NK-92 (cell line): ENCODE measurements at regions not wholly inside any gene's neighbourhood (a gene's known extent, or its start where the extent isn't known, plus 50 kb on each side); places are given as distances from the start of the nearest gene placed in this dataset.
"Not testable (repeated sequence)": the region's sequence is repeated elsewhere in the genome, so short reads cannot be mapped to it uniquely, and the experiment has no call there.

Experiments used
- DNase-seq: peaks from one replicate; lab custom pipeline; 2025; ENCODE audit not compliant: unreplicated experiment; lab: John Stamatoyannopoulos, UW

DNA sequence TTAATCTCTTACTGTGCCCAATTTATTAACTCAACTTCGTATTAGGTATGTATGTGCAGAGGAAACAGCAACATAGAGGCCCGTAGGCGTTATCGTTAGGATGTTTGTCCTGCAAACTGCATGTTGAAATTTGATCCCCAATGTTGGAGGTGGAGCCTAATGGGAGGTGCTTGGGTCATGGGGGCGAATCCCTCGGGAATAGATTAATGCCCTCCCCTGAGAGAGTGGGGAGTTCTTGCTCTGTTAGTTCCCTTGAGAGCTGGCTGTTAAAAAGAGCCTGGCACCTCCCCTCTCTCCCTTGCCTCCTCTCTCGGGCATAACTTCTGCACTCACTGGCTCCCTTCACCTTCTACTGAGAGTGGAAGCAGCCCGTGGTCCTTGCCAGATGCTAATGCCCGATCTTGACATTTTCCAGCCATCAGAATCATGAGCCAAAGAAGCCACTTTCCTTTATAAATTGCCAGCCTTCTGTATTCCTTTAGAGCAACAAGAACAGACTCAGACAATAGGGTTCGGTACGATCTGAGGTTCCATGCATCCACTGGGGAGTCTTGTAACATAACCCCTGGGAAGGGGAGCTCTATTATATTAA is 149.0 kb upstream of the RAB4A start:
- DNase-seq: no peak

DNA sequence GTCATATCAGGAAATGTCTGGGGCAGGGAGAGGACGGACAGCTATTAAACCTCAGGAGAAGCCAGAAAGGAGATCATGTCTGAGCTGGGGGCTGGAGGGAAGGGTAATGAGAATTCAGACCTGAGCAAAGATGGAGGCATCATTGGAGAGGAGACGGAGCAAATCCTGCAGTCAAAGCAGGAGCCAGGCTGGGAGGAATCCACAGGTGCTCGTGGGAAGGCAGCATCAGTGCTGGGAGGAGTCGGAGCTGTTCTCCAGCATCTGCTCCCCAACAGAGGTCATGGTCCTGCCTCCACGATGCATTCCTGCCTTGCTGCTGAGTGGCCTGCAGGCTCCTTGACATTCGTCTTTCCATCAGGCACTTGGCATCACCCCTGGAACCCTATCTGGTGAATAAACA is 148.3 kb upstream of the RAB4A start:
- DNase-seq: no peak

DNA sequence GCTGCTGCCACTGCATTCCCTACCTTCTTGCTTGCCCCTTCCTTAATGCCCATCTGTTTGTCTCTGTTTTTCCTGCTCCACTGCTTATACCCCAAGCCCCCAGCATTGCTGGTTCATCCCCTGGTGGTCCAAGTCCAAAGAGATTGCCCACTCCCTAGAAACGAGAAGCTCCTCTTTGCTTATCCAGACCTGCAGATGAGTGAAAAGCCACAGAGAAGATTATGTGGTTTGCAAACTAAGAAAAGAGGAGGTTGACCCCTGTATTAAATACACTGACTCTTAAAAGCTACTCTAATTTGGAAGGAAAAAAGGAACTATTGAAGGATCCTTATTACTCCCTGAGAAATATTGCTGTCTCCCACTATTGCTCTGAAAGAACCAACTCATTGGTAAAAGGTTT is 146.8 kb upstream of the RAB4A start:
- DNase-seq: no peak

DNA sequence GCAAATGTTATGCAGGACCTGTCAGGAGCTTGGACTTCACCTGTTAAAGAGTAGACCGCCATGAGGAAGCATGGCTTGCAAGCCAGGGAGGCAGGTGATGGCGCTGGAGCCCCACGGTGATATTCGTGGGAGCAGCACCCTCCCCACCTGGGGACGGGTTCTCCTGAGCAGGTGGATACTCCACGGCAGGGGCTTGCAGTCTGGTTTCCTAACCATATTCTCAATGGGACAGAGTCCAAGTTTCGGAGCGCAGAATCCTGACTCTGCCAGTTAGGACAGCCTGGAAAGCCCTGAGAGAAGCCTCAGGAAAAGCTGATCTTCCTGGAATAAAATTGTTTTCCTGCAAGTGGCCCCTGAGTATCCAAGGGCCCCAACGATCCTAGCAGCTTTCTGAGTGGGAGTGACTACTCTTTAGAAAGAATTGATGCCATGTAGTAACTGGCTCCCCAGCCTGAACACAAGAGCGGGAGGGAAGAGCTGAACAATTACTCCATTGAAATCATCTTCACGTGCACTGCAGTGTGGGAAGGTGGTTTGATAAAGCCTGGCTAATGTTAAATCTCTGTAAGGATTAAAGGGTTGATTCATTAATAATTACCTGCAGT is 146.3 kb upstream of the RAB4A start:
- no peak for DNase-seq

DNA sequence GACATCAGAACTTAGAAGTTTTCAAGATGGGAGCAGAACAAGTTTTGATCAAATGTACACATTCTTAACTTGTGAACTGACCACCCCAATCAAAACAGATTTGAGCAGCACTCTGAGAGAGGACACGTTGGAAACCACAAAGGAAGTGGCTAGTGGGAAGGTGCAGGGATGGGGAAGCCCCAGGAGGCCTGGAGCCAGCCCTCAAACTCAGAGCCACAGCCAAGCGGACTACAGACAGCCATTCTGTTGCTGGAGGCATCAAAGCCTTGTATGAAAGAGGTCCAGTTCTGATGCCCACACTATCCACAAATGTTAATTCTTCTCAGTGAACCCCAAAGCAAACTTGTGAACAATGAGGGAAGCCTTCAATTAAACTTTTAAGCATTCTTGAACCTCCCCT is 143.6 kb upstream of the RAB4A start:
- DNase-seq: no peak

DNA sequence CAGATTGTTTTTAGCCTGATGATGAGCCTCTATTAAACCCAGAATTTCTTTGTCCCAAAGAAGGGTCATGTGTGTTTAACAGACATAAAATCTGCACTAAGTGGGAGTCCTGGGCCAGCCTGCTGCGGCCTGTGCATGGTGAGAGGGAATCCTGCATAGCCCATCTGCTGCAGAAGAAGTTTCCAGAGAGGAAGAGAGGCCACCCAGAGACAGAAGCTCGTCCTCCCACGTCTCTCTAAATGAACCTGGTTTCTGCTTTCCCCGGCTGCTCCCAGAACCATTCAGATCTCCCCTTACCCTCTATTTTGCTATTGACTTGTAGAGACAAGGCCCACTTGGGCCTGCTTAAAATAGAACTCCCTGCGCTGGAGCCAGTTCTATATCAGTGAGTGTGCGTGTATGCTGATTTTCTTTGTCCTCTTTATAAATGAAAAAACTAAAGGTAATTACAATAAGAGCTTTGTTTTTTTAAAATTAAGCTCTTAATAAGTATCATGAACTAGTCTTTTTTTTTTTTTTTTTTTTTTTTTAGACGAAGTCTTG is 142.8 kb upstream of the RAB4A start:
- DNase-seq: no peak

DNA sequence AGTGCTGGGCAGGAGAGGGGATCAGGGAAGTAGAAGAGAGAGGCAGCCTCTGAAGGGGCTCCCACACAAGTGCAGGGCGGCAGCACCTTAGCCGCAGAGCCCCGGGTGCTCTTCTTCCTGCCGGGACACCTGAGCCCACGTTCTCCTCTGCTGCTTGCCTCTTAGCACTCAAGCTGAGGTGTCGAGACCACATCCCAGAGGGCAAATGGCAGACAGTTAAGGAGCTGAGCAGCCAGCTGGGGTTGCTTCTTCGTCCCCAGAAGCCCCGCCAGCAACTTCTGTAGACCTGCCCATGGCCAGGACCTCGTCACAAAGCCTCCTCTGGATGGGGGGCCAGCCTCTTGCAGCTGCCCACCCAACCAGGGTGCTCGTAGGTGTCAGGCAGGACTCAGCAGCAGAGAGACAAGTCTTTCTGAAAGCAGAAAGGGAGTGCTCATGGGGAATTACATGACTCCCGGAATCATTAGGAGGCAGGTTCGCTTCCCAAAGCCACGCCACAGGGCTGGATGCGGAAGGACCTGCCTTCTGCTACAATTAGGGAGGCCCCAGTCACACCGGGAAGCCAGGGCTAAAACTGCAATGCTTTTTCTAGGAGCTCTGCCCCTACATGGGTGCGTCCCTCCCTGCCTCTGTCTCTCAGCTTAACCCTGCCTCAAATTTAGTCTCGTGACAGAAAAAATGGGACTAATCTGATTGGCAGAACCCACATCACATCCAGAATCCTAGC is 141.4 kb upstream of the RAB4A start:
- DNase-seq: no peak

DNA sequence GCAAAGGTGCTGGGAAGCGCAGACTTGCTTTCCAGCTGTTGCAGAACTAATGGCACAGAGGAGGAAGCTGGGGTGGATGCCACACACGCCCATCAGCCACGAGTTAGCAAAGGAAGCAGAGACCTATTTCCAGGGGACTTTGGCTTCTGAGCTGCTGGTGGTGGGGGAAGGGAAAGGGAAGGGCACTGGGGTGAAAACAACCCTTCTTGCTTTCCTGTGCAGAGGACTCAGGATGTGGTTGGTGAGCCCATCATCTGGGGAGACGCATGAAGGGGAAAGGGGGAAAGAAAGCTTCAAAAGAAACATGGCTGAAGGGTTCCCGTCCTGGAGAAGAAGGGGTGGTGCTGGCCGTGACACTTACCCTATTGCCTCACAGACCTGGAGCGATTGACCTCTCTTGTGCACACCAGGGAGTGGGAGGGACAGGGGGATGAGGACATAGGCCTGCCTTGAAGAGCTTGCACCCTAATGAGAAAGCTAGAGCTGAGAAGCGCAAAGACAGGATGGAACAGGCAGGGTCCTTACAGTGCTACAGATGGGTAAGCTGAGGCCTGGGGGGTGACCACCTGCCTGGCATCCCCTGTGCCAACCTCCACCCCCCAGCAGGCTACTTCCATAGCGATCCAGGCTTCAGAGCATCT is 140.8 kb upstream of the RAB4A start:
- DNase-seq: no peak

DNA sequence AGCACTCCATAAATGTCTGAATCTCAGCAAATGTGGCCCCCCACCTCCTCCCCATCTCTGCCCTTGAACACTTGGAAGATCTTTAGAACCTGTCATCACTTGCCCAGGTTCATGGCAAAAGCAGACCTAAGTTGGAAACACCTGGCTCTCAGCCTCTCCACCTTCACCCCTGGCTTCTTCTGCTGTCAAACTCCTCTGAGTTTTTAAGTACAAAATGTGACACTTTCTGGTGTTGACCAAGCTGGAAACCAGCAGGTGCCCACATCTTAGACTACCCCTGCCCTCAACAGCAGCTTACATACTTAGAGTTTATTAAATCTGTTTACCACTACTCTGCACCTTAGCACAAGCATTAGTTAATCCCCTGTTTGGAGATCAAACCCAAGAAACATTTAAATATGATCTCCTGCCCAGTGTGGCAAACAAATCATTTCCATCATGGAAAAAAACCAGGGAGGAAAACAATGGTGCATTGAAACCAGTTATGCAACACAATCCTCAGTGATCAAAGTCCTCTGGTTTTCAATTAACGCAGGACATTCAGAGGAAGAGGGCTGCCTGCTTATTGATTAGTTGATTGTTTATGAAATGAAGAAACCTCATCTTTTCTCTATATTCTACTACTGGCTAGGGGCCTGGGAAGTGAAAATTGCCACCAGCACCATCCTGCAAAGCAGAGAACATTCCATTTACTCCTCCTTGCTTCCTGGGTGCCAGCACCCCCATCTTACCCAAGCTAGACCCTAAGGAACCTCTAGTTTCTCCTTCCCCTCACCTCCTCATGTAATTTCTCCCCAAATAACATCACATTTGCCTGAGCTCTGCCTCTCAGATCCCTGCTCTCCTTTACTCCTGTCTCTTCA is 139.4 kb upstream of the RAB4A start:
- no peak for DNase-seq

DNA sequence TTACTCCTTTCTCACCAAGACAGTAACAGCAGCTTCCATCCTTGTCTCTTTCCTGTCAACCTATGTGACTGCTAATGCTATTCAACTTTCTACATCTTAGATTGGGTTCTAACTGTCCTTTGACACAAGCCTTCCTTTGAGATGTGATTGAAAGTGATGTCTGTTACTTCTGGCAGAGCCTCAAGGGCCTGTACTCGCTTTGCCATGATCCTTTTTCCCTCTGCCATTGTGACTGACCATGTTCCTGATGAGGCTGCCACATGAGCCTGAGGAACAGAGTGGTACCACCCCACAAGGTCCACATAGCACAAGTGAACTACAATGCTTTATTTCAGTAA is 138.8 kb upstream of the RAB4A start:
- DNase-seq: no peak

DNA sequence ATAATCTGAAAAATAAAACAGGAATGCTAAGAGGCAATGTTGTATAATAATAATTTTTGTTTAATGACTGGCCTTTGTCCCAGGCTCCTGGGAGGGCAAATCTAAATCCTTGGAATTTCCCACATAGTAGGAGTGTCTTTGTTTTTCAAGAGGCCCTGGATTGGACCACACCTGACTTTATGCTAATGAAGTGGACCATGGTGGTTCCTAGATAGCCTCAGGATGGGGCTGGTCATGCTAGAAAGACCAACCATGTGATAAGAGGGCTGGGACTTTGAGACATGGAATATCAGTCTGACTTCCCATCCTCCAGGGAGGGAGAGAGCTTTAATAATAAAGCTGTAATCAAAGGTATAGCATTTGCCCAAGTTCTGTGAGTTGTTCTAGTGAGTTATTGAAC is 138.2 kb upstream of the RAB4A start:
- DNase-seq: no peak

DNA sequence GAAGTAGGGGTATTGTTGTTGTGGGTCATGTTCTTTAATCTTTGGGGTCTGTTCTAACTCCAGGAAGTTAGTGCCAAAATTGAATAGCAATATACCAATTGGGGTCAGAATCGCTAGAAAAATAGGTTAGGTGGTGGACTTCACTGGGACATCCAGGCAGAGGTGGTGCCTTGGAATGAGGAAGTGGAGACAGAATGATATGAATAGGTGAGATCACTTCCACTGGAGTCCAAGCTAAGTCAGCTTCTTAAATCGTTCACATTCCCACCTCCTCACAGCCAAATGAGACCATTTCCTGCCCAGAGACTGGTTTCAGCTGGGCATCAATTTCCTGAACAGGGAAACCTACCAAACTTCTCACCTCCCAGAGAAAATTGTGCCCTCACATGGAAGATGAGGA is 137.8 kb upstream of the RAB4A start:
- no peak for DNase-seq

DNA sequence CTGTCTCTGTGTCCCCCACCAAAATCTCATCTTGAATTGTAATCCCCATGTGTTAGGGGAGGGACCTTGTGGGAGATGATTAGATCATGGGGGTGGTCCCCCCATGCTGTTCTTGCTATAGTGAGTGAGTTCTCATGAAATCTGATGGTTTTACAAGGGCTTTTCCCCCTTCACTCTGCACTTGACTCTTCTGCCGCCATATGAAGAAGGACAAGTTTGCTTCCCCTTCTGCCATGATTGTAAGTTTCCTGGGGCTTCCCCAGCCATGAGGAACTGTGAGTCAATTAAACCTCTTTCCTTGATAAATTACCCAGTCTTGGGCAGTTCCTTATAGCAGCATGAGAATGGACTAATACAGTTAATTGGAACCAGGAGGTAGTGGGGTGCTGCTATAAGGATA is 137.1 kb upstream of the RAB4A start:
- DNase-seq: no peak

DNA sequence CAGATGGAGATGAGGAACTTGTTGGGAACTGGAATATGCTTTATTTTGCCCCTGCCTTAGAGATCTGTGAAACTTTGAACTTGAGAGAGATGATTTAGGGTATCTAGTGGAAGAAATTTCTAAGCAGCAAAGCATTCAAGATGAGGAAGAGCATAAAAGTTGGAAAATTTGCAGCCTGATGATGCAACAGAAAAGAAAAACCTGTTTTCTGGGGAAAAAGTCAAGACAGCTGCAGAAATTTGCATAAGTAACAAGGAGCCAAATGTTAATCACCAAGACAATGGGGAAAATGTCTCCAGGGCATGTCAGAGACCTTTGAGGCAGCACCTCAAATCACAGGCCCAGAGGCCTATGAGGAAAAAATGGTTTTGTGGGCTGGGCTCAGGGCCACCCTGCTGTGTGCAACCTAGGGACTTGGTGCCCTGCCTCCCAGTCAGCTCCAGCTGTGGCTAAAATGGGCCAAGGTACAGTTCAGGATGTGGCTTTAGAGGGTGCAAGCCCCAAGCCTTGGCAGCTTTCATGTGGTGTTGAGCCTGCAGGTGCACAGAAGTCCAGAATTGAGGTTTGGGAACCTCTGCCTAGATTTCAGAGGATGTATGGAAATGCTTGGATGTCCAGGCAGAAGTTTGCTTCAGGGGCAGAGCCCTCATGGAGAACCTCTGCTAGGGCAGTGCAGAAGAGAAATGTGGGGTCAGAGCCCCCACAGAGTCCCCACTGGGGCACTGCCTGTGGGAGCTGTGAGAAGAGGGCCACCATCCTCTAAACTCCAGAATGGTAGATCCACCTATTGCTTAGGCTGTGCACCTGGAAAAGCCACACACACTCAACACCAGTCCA is 136.3 kb upstream of the RAB4A start:
- DNase-seq: not testable (repeated sequence)

DNA sequence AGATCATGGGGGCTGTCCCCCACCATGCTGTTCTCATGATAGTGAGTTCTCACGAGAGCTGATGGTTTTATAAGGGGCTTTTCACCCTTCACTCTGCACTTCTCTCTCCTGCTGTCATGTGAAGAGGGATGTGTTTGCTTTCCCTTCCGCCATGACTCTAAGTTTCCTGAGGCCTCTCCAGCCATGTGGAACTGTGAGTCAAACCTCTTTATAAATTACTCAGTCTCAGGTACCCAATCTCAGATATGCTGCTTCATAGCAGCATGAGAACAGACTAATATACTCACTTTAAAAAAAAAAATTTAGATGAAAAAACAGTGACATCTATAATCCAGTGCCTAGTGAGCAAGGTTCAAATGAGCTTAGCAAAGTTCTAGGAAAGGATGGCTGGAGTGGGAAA is 135.1 kb upstream of the RAB4A start:
- no peak for DNase-seq

DNA sequence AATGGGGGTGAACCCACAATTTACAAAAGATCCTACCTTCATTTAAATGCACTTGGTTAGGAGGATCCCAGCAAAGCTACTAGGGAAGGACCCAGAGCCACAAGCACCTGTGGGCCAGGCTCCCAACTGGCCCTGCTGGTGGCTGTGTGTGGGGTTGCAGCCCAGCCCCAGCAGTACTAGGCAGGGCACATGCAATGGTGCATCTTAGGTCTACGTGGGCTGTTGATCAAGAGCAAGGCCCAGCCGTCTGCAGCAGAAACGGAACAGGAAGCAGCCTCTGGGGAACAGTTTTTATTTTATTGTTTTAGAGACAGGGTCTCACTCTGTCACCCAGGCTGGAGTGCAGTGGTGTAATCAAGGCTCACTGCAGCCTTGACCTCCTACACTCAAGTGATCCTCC is 134.1 kb upstream of the RAB4A start:
- no peak for DNase-seq

DNA sequence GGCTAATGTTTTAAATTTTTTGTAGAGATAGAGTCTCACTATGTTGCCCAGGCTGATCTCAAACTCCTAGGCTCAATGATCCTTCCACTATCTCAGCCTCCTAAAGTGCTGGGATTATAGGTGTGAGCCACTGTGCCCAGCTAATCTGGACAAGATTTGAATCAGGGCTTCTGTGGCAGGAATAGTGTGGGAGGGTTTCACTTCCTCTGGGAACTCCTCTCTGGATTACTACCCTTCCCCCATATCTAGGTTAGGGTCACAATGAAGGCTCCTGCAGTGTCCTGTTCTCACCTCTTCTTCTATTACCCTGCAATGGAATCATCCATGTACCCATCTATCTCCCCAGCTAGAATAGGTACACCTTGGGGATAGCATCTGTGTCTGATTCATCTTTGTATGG is 133.6 kb upstream of the RAB4A start:
- no peak for DNase-seq

DNA sequence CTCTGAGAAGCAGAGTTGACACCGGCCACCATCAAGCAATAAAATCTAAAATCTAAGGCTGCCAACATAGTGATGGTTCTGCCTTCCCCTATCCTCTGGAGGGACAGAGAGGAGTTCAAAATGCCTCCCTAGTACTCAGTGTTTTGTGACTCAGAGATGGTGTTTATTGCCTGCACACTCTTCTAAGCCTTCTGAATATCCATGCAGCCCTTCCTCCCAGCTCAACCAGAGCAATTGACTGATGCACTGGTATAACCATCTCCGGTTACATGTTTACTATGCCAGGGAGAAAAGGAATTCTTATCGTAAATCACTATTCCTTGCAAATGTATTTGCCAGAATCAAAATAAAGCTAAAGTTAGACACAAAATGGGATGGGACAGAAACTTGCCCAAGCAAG is 132.9 kb upstream of the RAB4A start:
- DNase-seq: no peak

DNA sequence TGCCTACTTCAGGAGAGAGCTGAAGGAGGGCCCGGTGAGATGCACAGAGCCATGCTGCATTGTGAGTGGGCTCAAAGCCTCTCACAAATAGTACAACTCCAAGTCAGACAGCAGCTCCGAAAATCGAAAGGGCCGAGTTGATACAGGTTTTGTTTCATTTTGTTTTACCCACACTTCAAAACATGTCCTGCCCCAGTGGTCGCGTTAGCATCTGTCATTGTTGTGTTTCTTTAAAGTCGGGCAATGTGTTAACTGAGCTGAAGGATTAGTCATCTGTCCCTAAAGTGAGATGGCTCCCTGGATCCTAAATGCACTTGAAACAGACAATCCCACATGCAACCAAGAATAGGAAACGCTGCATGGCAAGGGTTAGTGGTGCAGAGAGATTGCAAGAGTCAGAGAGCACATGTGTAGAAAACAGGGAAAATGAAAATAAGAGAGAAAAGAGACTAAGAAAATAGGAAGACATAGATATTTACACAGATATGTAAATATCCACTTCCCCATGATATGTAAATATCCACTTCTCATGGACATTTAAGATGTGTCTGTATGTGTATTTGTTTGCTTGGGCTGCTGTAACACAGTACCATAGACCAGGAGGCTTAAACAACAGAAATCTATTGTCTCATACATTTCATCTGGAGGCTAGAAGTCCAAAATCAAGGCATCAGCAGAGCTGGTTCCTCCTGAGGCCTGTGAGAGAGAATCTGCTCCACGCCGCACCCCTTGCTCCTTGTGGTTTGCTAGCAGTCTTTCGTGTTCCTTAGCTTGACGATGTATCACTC is 131.4 kb upstream of the RAB4A start:
- no peak for DNase-seq

DNA sequence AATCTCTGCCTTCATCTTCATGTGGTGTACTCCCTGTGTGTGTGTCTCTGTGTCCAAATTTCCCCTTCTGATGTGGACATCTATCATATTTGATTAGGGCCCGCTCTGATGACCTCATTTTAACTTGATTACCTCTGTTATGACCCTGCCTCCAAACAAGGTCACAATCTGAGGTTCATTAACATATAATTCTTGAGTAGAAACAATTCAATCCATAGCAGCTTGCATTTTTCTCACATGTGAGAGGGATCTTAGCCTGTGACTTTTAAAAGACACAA is 130.9 kb upstream of the RAB4A start:
- no peak for DNase-seq
